ENCODE measurements at regions not wholly inside any gene's neighbourhood (a gene's known extent, or its start where the extent isn't known, plus 50 kb on each side); places are given as distances from the start of the nearest gene placed in this dataset.

DNA sequence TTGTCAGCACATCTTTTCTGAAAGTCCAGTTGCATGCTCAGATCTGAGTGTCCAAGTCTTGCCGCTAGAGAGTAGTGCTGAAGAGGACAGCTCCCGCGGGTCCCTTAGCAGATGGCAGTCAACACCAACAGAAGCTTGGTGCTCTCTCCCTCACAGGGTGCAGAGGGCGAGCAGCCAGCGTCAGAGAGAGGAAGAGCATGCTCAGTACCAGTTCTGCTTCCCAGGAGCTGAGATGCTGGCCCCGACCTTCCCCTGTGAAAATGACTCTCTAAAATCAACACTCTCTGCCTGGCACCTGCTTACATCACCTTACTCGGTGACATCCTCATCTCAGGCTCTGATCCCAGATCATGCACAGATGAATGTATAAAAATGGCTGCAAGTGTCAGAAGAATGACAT is 86.0 kb upstream of the TWIST2 start:
- Histone ChIP-seq H3K27ac (no peak overlapping the region), H3K4me3 (no peak overlapping the region), H3K4me1 (no peaks in the 10 kb centered on the region), H3K27me3 (peaks cover 0 to 15% (median 0%) of the 10 kb centered on the region in 9 donors), H3K9me3 (no peaks in the 10 kb centered on the region), H3K36me3 (no peaks in the 10 kb centered on the region)
- ATAC-seq (peak in 1 of 4 donors; percentile 51), DNase-seq (no peak)
- 16 to 24% (median 20%) methylated on average over 4 to 7 of the region's 7 CpGs for WGBS, 4 donors
- TF ChIP-seq POLR2A (IDR thresholded peaks at IDR 0.05), result no peak
- TF ChIP-seq, protein P1, sequence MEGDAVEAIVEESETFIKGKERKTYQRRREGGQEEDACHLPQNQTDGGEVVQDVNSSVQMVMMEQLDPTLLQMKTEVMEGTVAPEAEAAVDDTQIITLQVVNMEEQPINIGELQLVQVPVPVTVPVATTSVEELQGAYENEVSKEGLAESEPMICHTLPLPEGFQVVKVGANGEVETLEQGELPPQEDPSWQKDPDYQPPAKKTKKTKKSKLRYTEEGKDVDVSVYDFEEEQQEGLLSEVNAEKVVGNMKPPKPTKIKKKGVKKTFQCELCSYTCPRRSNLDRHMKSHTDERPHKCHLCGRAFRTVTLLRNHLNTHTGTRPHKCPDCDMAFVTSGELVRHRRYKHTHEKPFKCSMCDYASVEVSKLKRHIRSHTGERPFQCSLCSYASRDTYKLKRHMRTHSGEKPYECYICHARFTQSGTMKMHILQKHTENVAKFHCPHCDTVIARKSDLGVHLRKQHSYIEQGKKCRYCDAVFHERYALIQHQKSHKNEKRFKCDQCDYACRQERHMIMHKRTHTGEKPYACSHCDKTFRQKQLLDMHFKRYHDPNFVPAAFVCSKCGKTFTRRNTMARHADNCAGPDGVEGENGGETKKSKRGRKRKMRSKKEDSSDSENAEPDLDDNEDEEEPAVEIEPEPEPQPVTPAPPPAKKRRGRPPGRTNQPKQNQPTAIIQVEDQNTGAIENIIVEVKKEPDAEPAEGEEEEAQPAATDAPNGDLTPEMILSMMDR (IDR thresholded peaks at IDR 0.05), result no peak
- intact Hi-C loops (cut with DNase I), result no loop called here

DNA sequence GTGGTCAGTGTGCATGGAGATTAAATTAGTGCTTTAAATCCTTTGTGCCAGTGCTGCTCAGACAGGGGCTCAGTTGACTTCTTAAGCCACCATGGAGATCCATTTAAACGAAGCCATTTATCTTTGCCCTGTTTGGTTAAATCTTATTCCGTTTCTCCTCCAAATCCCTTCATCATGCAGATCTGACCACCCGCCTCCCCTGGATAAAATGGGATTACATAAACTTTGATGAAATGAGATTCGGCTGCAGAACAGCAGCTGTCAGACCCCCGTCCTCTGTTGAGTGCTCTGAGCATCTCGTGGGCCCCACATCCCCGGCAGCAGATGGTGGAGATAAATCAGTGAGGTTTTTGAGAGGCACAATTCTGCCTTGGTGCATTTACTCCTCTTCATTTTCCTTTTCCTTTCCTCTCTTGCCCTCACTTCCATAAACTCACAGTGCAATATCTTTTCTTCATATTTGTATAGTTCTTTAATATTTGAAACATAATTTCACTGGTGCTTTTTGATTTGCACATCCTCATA is 84.4 kb upstream of the TWIST2 start:
- ATAC-seq, result no peak
- TF ChIP-seq, protein P1 (IDR thresholded peaks at IDR 0.05), result no peak
- TF ChIP-seq POLR2A (IDR thresholded peaks at IDR 0.05), result no peak
- intact Hi-C loops (cut with DNase I), result no loop called here
- Histone ChIP-seq H3K27me3 (peaks cover 0 to 25% (median 0%) of the 10 kb centered on the region in 9 donors), H3K36me3 (no peaks in the 10 kb centered on the region), H3K27ac (no peak overlapping the region), H3K4me1 (no peaks in the 10 kb centered on the region), H3K4me3 (no peak overlapping the region), H3K9me3 (no peaks in the 10 kb centered on the region)
- 57 to 70% (median 64%) methylated on average over 7 of the region's 7 CpGs for WGBS, 4 donors
- DNase-seq, result no peak

DNA sequence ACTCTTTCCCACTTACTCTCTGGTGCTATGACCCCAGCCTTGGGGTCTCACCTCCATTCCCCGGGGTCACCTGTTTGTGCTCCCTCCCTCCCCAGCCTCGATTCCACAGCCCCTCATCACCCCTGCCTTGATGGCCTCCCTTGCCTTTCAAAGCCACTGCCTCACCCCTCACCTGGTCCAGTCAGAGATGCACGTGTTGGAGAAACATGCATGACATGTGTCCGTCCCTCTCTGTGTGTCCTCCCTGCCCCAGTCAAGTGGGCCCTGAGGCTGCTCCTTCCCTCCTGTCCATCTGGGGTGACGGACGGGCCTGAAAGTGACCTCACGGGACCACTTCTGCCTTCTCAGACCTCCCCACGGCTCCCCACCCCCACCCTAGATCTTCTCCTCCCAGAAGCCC is 82.3 kb upstream of the TWIST2 start:
- WGBS, 4 donors, result 58 to 80% (median 68%) methylated on average over 8 of the region's 8 CpGs
- DNase-seq (no peak), ATAC-seq (no peak)
- Histone ChIP-seq H3K9me3 (no peaks in the 10 kb centered on the region), H3K27ac (no peak overlapping the region), H3K4me1 (no peaks in the 10 kb centered on the region), H3K27me3 (peaks cover 0 to 41% (median 0%) of the 10 kb centered on the region in 9 donors), H3K36me3 (no peaks in the 10 kb centered on the region), H3K4me3 (no peak overlapping the region)
- TF ChIP-seq, protein P1 (IDR thresholded peaks at IDR 0.05), result no peak
- no peak for TF ChIP-seq POLR2A (IDR thresholded peaks at IDR 0.05)
- intact Hi-C loops (cut with DNase I), result no loop called here

DNA sequence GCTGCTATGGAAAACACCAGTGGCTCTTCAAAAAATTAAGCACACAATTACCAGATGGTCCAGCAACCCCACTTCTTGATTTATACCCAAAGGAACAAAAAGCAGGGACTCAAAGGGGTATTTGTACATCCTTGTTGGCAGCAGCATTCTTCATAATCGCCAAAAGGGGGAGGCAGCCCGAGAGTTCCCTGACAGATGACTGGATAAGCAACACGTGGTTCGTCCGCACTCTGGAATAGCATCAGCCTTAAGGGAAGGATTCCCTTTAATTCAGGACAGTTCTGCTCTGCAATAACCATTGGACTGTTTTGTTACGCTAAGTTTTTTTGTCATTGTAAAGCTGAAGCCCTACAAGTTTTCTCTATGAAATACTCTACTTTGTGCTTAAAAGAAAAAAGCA is 76.7 kb upstream of the TWIST2 start:
- 33 to 60% (median 36%) methylated on average over 6 of the region's 6 CpGs for WGBS, 4 donors
- Histone ChIP-seq H3K27ac (no peak overlapping the region), H3K9me3 (no peaks in the 10 kb centered on the region), H3K27me3 (peaks cover 0 to 51% (median 8%) of the 10 kb centered on the region in 9 donors), H3K4me3 (no peak overlapping the region), H3K4me1 (no peaks in the 10 kb centered on the region), H3K36me3 (no peaks in the 10 kb centered on the region)
- TF ChIP-seq, protein P1 (IDR thresholded peaks at IDR 0.05), result no peak
- no peak for TF ChIP-seq POLR2A (IDR thresholded peaks at IDR 0.05)
- intact Hi-C loops (cut with DNase I), result no loop called here
- no peak for DNase-seq
- ATAC-seq, result no peak
